NCI-H82 (cell line): ENCODE measurements at regions not wholly inside any gene's neighbourhood (a gene's known extent, or its start where the extent isn't known, plus 50 kb on each side); places are given as distances from the start of the nearest gene placed in this dataset.

Experiments used
- DNase-seq: peaks from one replicate; lab custom pipeline; 2025; lab: John Stamatoyannopoulos, UW

DNA sequence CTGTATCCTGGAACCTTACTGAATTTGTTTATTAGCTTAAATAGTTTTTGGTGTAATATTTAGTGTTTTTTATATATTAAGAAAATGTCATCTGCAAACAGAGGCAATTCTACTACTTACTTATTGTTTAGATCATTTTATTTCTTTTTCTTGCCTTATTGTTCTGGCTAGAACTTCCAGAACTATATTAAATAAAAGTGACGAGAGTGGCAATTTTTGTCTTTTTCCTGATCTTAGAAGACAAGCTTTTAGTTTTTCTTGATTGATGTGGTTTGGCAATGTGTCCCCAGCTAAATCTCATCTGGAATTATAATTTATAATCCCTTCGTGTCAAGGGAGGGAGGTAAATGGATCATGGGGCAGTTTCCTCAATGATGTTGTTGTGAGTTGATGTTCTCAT is 857.8 kb downstream of the SLC6A15 start:
- DNase-seq = no peak

DNA sequence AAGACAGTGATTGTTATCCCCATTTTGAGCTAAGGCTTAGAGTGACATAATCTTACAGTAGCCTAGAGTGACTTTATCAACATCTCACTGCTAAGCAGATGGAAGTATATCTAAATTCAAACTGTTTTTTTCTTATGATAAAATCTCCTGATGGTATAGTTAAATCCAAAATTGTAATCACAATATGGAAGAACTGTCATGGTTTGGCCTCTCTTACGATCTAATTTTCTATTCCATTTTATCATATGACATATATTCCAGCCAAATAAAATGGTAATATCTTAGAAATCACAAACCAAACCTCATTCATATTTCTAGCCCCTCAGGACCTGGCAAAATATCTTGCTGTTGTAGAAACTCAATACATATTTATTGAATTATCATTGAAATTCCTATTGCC is 864.7 kb downstream of the SLC6A15 start:
- no peak for DNase-seq

DNA sequence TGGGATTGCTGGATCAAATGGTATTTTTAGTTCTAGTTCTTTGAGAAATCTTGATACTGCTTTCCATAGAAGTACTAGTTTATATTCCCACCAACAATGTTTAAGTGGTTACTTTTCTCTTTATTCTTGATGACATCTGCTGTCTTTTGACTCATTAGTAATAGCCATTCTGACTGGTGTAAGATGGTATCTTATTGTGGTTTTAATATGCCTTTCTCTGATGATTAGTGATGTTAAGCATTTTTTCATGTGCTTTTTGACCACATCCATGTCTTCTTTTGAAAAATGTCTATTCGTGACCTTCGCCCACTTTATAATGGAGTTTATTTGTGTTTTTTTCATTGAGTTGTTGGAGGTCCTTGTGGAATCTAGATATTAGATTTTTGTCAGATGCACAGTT is 865.7 kb downstream of the SLC6A15 start:
- DNase-seq = no peak

DNA sequence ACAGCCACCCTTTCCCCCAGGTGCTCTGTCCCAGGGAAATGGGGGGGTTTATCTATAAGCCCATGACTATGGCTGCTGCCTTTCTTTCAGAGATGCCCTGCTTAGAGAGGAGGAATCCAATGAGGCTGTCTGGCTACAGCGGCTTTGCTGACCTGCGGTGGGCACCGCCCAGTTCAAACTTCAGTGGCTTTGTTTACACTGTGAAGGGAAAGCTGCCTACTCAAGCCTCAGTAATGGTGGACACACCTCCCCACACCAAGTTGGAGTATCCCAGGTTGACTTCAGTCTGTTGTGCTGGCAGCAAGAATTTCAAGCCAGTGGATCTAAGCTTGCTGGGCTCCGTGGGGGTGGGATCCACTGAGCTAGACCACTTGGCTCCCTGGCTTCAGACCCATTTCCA is 869.2 kb downstream of the SLC6A15 start:
- DNase-seq = no peak

DNA sequence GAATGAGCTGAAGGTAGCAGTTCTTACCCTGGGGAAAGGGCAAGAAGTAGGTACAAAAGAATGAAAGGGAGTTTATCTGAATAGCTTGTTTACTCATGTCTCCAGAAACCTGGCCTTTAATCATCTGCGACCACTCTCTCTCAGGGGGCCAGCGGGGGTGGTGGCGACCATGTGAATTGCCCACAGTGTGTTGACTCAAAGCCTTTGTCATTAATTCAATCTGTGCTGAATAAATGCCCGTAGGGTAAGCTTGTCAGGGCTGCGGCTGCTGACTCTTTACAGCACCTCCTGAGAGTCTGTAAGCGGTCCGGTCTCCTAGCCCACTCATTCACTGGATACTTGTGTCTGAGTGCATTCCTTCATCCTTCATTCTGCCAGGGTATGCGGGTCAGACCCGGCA is 874.4 kb downstream of the SLC6A15 start:
- DNase-seq = no peak

DNA sequence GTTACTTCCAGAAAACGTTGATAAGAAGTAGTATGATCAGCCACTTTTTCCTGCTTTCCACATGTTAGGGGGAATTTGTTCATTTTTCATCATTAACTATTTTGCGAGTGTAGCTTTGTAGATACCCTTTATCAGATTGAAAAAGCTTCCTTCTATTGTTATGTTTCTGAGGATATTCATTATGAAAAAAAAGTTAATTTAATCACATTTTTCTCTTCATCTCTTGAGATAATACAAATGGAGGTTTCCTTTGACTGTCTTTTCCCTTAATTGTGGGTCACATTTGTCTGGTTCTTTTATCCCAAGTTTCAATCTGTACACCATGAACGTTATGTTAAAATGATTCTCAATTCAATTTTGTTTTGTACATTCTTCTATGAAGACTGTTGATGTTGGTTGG is 875.7 kb downstream of the SLC6A15 start:
- no peak for DNase-seq

DNA sequence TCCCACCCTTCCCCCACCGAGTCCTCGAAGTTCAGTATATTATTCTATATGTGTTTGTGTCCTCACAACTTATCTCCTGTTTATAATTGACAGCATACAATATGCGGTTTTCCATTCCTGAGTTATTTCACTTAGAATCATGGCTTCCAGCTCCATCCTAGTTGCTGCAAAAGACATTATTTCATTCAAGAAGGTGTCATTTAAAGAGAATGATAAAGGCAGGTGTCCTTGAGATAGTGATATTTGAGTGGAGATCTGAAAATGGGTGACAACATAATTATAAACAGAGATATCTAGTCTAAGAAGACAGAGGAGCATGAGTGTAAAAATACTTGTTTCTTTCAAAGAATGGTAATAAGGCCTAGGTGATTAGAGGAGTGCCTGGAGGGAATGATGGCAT is 876.8 kb downstream of the SLC6A15 start:
- DNase-seq = no peak

DNA sequence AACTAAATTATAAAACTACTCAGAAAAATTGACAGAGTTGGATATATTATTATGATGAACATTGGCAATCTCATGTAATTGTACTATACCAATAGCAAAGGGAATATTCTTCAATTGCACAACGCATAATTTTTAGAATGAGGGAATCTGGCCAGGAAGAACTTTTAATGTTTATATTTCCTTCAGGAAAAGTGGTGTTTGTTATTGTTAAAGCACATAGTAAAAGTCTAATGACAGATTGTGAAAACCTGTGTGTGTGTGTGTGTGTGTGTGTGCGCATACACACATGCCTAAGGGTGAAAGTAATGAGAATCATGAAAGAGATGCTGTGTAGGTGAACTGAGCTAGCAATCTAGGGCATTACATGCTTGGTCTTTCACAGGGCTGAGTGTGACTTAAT is 877.7 kb downstream of the SLC6A15 start:
- DNase-seq = no peak

DNA sequence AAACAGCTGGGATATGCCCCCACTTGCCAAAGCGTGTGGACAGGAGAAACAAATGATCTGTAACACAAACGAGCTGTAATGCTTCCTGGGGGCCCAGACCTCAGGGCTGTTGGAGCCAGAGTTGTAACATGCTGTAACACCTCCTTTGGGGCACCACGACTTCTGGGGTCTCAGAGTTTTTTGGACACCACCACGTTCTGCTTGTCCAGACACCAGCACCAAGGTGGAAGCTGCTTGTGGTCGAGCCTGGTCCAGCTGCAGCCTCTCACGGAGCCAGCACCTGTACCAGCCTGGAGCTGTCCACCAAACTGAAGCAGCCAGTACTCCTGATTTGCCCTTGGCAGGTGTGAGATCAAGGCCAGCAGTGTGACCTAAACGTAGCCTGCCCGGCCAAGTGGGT is 879.4 kb downstream of the SLC6A15 start:
- no peak for DNase-seq

DNA sequence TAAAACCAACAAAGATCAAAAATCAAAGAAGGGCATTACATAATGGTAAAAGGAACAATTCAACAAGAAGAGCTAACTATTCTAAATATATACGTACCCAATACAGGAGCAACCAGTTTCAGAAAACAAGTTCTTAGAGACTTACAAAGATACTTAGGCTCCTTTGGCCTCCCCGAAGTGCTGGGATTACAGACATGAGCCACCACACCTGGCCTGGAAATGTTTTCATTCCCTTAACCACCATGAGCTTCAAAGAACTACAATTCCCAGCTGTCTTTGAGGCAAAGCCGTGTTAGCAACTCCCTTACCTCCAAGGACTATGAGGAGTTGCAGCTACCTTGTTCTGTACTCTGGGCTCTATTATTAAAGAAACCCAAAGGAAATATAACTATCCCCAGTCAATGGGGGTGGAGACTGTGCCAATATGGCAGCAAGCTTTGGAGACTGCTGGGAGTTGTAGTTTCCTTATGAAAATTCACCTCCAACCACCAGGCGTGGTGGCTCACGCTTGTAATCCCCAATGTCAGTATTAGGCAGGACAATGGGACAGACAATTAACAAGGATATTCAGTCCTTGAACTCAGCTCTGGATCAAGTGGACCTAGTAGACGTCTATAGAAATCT is 893.9 kb downstream of the SLC6A15 start:
- DNase-seq = peak; percentile 21

DNA sequence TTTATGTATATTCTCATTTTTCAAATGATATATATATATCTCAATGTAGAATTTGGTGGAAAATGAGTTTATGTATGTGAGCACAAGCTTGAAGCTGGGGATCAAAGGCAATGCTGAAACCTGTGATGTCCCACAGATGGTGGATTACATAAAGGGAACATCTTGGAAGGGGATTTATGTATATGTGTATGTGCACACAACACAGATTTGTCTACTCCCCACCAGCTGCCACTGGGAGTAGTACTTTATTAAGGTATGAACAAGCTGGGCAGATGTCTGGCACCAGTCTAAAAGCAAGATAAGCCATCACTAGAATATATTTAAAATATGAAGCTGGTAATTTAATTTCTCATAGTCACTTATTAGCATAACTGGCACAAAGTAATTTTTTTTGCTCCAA is 895.6 kb downstream of the SLC6A15 start:
- DNase-seq = peak; percentile 86

DNA sequence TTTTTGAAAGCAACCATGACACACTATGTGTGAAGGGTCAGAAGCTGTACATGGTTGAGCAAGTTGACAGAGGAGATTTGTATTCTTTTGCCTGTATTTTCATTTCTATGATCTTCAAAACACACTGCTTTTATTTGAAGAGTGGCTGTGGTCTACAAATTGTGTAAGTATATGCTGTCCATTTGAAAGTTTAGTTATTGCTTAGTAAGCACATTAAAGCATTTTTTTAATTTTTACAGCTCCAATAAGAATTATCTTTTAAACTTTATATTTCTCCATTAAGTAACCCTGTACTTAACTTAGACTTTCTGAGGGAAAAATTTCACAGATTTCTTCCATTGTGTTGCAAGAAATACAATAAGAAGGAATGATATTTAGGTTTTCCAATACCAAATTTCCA is 915.2 kb downstream of the SLC6A15 start:
- DNase-seq = no peak

DNA sequence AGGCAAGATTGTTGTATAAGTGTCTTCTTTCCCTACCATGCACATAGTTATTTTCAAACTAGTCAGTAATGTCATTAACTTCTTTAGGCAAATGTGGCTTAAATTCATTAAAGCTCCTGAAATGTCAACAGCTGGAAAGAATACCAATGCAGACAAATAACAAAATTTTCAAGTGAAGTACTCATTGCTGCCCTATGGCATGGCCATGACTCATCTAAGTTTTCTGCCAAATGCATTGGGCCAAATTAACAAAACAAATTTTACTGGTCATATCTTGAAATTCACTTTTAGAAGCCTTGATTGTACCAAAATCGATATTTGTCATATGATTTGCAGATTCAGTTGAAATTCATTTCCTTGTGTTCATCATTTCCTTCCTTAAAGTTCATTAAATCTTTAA is 915.9 kb downstream of the SLC6A15 start:
- DNase-seq = no peak

DNA sequence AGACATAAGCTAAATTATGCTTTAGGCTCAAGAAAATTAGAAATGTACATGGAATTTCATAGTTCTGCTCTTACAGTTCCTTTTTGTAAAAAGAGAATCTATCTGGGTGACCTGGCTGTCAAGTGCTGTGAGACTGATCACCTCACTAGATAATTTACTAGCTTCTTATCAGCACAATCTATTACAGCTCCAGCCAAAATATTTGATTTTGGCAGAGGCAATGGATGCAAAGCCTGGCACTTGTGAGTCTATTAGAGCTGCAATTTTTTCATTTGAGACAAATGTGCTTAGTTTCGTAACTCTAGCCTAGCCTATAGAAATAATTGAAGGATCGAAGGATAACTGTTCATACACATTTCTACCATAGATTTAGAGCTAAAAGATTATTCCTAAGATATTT is 927.5 kb downstream of the SLC6A15 start:
- no peak for DNase-seq

DNA sequence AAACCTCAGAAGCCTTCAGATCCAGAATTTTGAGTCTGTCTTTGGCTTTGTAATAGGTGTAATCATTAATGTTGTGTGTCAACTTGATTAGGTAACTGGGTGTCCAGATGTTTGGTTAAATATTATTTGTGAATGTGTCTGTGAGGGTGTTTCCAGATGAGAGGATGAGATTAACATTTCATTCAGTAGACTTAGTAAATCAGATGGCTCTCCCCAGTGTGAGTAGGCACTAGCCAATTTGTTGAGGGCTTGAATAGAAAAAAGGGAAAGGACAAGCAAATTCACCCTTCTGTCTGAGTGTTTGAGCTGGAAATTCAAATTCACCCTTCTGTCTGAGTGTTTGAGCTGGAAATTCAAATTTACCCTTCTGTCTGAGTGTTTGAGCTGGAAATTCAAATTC is 932.2 kb downstream of the SLC6A15 start:
- DNase-seq = no peak

DNA sequence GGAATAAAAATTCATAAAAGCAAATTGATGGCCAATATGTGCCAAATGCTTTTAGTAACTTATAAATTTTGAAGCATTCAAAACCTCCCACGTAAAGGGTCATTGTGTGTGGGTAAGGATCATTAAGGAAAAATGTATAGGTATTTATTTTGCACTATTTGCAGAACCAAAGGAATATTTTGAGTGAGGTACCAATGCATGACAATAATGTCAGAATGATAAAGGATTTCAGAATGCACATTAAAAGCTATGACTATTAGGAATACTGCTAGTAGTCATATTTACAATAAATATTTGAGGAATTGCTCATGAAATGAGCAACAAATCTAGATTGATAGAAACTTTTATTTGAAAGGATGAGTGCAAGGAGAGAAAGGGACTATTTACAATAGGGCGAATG is 932.8 kb downstream of the SLC6A15 start:
- no peak for DNase-seq

DNA sequence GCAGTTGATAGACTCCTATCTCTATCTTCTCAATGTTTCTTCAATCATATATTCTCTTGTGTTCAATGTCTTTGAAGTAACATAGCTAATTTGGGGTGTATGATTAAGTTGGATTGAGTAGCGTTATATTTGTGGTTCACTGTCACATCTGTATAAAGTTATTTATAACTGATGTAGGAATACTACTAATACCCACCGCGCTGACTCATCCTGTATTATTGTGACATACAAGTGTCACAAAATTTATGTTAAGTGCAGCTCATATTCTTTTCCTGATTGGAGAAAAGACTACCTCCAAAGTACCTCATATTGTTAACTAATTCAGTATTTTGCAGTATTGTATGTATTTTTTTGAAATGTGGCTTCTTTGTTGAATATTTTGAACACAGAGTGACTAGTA is 940.8 kb downstream of the SLC6A15 start:
- no peak for DNase-seq

DNA sequence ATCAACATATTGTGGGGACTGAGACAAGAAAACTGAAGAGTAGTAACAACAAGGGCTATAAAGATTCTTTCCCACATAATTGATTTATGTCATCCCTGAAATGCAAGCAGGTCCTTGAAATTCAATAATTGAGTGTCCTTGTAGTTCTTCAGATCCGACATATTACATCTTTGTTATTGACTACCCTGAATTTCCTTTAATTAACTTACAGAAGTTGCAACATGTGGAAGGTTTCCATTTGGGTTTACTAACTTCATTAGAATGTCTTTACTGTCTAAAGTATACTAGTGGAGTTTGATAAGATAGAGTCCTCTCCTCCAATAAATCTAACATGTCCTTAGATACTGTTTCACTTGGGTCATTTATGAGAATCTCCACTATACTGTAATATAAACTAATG is 951.8 kb downstream of the SLC6A15 start:
- DNase-seq = no peak

DNA sequence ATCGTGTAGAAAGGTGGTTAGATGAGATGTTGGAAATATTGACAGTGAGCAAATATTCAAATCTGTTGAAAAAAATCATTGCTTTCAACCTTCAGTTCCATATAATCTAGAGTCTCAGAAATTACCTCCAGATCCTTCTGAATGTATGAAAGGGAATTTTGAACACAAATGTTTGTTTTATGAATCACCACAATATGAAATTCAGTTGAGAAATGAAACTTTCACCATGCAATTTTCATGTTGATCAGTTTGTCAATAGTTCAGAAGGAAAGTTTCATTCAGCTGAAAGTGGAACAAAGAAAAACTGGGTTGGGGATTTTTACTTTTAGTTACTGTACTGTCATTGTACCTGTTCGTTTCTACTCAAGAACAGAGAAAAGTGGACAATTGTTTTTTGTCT is 953.6 kb downstream of the SLC6A15 start:
- no peak for DNase-seq

DNA sequence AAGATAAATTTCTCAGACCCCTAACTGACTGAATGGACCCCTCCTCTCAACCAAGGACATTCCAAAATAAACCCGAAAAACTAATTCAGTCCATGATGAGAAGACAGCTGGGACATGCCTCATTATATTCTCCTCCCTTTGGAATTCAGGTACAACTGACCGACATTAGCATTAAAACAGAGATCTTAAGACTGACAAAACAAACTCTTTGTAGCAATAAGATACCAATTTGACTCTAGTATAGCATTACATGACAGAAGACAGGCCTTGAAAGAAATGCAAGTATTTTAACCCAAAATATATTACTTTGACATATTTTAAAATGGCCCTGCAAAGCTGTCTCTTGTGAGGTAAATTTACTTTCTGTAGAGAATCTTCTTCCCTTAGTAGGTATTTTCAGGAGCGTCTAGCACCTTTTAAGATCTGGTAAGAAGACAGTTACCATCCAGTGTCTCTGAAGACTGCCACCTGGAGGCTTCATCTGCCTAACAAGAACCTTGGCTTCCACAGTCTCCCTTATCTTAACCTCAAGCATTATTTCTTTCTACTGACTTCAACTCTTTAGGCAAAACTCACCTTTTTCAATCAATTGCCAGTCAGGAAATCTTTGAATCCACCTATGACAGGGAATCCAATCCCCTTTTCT is 957.5 kb downstream of the SLC6A15 start:
- peak; percentile 20 for DNase-seq

DNA sequence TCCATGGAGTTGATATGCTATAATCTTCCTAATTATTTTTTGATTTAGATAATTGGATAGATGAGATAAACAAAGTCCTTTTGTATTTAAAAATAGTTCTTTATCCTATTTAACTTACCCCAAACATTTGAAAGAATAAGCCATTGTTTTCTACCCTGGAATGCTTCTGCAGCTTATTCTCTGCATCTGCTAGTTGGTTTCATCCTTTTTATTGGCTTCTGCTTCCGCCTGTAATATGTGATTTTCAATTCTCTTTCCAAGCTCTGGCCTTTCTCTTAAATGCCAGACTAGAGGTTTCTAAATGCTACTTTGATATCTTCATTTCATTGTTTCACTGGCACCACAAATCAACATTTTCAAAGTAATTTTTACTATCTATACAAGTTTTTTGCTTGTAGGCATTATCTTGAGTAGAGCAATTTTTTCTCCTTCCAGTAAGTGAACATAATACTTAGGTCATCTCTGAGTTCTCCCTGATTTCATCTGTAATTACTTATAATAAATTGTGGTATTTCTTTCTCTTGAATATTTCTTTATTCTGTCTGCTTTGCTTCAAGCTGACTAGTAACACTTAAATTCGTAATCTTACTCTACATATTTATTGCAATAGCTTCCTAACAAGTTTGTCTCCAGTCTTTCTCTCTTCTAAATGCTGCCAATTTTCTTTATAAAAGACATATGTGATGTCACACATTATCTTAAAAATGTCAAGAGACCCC is 958.4 kb downstream of the SLC6A15 start:
- DNase-seq = no peak

DNA sequence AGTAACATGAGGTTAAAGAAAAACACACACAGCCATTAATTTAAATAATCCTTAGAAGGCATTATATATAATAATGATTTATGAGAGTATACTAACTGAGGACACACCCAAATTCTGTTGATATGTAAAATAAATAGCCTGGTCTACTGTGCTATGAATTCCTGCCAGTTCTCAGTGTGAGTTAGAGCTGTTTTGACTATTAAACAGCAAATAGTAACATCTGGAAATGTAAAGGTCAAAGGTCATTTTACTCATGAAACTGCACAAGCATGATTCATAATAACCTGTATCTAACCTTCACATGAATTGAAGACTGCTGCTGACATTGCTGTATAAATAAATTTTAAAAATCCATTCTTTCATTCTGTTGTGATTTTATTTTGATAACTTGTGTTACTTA is 966.7 kb downstream of the SLC6A15 start:
- no peak for DNase-seq

DNA sequence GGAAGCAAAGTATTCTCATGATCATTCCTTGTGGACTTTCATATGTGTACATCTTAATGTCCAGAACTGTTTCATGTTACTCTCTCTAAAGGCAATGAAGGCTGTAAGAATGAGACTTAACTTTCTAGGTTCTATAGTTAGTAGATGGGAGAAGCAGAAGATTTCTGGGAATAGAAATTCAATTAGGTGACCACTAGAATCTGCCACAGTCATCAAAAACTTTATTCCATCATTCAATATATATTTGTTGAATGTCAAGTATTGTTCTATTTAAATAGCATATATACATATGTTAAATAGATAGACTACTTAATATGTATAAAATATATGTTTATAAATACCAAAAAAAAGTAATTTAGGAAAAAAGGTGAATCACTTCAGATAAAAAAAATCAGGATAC is 972.9 kb downstream of the SLC6A15 start:
- no peak for DNase-seq

DNA sequence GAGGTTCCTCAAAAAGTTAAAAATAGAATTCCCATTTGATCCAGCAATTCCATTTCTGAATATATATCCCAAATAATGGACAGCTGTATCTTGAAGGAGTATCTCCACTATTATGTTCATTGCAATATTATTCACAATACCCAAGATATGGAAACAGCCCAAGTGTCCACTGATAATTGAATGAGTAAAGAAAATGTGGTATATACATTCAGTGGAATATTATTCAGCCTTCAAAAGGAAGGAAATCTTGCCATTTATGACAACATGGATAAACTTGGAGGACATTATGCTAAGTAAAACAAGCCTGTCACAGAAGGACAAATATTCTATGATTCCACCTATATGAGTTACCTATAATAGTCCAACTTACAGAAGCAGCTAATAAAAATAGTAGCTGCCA is 979.0 kb downstream of the SLC6A15 start:
- DNase-seq = no peak
